ENCODE measurements at regions not wholly inside any gene's neighbourhood (a gene's known extent, or its start where the extent isn't known, plus 50 kb on each side); places are given as distances from the start of the nearest gene placed in this dataset.

DNA sequence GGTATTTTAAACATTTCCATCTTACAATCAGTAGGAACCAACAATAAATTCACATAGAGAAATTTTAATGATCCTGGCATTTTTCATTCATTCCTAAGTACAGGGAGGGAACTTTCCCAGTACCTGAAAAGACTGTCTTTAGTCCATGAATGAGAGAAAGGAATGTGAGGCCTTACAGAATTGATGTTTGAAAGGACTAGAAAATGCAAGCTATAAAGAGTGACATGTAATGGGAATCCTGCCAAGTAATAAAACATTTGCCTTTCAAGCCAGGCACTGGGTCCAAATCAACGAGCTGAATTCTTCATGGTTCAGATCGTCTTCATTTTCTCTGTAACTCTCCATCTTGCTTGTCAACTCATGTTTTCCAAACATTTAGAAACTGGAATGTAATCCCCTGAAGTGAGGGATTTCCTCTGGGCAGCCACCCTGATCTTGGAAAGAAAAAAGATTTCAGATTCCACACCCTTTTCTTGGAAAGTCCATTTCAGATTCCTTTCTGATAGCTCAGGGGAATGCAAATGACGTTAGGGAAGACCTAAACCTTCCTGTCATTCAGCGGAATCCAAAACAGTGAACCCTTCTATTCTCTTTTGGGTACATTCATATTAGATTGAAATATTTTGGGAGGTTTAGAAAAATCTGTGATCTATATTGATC lies 315.8 kb downstream of the SH3GL2 start:
- no peak for DNase-seq

GRCh38 chr9:17900606-17901005 lies 321.7 kb downstream of the SH3GL2 start:
- no peak for DNase-seq

- no peak for DNase-seq
These were observed 326.5 kb downstream of the SH3GL2 start for GRCh38 chr9:17905366-17905765.

DNA sequence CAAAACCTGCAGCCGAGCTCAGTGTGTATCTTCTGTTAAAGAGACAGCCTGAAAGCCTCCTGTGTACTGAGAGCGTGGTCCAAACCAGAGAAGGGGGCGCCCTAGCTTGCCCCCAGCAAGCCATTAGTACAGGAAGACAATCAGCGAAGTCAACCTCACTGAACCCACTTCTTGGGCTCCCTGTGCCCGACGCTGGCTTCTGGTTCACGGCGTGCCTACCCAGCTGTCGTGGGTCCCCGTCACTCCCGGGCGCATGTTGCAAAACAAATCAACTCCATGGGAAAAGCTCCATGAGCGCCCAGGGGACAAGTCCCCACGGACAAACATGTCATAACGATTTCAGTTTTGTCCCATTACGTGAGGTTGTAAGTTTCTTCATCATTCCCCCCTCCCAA lies 326.9 kb downstream of the SH3GL2 start:
- no peak for DNase-seq

DNA sequence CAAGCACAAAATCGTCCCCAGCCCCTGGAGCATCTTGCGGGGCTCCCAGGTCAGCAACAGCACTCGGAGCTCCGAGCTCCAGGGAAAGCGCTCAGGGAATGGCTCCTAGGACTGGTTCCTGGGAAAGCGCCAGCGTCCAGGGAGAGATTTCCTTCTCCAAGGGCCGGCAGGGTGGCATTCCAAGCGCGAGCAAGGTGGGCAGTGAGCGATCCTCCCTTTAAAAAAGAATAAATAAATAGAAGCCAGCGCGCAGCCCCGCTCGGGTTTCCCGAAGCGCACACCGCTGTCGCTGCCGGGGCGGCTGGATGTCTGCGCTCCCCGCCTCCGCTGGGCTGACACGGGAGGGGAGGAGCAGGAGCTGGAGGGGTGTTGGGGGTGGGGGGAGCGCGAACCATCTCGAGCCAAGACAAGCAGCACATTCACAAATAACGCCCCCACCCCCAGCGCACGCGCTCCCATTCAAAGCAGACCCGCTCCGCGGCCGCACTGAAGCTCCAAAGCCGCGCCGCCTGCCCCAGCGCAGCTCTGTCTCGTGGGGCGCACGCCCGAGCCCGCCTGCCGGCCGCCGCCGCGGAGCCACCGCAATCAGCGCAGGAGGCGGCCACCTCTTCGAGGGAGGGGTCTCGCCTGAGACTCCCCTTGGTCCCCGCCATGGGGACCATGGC lies 327.4 kb downstream of the SH3GL2 start:
- no peak for DNase-seq

- no peak for DNase-seq
These were observed 328.2 kb downstream of the SH3GL2 start for GRCh38 chr9:17906841-17907778.

- no peak for DNase-seq
These were observed 329.1 kb downstream of the SH3GL2 start for GRCh38 chr9:17907779-17908508.

GRCh38 chr9:17926246-17926645 lies 347.4 kb downstream of the SH3GL2 start:
- no peak for DNase-seq

DNA sequence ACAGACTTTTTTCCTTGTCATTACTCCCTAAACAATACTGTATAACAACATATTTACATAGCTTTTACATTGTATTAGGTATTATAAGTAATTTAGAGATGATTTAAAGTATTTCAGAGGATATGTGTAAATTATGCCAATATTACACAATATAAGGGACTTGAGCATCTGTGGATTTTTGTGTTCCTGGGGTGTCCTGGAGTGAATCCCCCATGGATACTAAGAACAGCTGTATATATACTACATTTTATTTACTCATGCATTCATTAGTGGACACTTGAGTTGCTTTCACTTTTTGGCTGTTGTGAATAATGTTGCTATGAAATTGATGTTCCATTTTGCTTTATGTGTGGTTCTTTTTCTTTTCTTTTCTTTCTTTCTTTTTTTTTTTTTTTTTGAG lies 348.8 kb downstream of the SH3GL2 start:
- no peak for DNase-seq

DNA sequence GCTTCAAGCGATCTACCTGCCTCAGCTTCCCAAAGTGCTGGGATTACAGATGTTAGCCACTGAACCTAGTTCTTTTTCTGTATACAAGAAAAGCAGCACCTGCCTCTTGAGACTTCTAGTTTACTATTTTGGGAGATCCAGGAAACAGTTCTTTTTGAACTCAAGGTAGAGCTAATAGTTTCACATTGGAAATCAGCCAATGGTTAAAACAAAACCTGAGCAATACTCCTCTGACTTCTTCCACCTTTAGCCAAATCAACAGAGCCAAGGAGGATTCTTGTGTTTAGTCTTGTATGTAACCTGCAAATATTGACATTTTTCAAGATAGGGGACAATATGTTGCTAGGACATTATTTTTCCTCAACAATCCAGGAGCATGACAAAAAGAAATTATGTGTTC lies 349.4 kb downstream of the SH3GL2 start:
- no peak for DNase-seq

DNA sequence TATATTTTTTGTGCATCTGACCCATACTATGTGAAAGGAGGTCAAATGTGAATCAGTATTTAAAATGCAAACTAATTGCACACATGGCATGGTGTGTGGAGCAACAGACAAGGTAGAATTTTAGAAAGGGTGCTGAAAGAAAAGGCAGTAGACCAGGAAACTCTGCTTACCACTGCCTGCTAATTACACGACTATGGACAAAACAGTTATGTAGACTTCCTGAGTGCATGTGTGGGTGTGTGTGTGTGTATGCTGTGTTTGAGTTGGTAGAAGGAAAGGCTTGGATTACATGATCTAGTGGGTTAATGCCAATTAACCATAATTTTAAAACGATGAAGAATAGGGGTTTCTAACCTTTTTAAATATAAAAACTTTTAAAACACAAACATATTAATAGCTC lies 349.9 kb downstream of the SH3GL2 start:
- no peak for DNase-seq

- no peak for DNase-seq
These were observed 350.6 kb downstream of the SH3GL2 start for GRCh38 chr9:17929506-17929905.

DNA sequence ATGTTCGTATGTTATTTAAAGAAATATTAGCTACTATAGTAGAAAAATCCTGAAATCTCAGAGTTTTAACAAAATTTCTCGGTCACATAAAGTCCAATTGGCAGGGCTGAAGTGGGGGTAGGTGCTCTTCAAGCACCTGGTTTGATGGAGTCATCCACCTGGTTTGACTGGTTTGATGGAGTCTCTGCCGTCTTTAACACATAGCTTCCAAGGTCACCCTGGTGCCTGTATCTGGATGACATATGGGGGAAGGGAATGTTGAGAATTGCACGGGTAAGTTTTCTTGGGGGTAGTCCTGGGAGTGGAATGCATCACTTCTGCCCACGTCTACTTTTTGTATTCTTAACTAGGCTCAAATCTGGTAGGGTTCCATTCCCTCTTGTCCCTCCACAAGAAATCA lies 351.2 kb downstream of the SH3GL2 start:
- no peak for DNase-seq

DNA sequence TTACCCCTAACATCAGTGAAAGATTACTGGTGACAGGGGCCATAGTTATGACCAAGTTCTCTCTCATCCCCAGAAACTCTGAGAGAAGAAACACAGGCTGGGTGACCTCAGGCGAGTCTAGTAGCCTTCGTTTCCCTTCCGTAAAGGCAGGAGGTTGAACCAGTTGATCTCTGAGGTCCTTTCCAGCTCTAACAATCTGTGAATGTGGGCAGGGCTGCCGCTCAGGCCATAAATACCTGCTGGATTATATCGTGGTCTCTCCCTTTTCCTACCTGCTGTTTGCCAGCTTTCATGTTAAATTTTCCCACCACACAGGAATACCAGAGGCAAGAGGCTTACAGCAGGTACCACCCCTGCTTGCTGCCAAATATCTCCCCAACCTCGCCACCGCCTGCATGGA lies 357.5 kb downstream of the SH3GL2 start:
- DNase-seq, result no peak

GRCh38 chr9:17938035-17938655 lies 359.3 kb downstream of the SH3GL2 start:
- DNase-seq, result no peak

DNA sequence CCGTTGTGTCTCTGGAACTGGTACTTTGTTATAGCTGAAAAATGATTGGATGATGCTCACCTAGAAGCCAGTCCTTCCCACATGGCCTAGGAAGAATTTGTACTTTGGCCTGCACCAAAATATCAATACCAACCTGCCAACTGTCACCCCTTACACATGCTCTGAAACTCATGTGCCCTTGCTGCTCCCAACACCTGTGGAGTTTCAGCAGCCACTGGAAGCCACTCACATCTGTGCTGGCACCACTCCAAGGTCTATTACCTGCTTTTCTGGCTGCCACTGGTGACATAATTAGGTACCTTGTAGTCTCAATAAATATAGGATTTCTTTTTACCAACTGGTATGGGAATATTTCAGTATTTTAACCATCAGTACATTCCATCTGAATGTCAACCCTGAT lies 363.6 kb downstream of the SH3GL2 start:
- no peak for DNase-seq

DNA sequence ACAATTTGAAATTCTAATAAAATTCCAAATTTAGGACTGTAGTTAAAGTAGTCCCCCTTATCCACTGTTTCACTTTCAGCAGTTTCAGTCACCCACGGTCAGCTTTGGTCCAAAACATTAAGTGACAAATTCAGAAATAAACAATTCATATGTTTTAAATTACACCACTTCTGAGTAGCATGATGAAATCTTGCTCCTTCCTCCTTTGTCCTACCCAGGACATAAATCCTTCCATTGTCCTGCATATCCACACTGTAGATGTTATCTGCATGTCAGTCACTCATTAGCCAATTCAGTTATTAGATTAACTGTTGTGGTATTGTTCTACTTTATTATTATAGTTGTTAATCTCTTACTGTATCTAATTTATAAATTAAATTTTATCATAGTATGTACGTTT lies 376.5 kb downstream of the SH3GL2 start:
- no peak for DNase-seq

DNA sequence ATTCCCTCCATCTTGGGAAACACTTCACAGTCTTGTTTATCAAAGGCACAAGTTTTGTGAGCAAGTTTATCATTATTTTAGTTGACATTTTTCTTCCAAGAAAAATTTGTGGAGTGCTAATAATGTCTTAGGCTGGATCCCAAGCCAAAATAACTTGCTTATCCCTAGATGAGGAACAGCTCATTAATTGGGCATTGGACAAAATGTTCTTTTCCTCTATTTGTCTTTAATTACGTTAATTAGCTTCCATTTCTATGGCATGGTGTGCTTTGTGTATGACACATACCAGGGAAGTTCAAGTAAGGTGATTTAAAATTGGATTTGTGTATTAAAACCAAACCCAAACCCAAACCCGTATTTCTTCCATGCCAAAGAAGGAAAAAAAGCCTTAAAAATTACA lies 379.5 kb downstream of the SH3GL2 start:
- no peak for DNase-seq

DNA sequence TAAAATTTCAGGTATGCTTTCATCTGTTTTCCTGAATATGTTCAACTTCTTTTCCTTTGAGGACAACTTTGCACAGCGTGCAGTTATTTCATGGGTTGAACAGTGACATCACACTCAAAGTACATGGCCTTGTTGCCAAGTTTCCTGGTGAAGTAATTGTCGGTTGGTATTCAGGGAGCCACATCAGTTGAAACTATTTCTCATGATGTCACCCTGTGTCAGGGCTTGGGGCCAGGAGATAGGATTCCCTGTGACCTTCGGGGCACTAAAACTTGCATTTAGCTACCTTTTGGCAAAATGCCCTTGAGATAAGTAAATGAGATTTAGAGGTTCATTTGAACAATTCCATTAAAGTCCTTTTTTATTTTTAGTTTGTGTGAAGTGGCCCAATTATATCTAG lies 383.9 kb downstream of the SH3GL2 start:
- DNase-seq, result no peak

DNA sequence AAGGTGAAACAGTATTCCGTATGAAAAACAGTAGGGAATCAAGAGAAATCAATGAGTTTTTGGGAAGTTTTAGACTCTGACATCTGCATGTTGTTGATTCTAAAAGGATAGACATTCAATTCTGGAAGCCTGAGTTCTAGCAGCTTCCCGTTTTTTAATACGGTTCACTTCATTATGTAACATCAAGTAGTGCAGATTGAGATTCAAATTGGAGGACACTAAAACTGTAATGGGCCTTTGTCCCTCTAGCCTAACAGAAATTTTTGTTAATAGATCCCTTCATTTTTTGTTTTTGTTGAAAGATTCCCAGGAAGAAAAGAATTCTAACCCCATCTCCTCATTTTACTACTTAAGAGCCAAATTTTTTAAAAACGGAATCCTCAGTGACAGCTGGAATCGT lies 384.6 kb downstream of the SH3GL2 start:
- DNase-seq, result no peak

DNA sequence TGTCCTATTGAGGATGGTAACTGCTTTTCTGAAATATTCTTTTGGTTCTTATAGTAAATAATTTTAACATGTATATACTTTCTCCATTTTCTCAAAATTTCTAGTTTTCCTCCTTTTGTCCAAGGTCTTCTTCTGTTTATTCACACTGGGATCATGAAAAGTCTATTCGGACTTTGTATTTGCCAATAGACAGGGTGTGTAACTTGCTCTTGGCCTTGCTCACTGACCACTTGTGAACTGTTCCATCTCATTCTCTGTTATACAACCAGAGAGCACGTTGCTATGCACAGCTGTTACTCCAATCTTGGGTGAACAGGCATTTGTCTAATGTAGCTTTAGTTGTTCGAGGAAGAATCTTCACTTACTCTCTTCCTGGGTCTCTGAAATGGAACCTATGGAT lies 388.9 kb downstream of the SH3GL2 start:
- no peak for DNase-seq

- no peak for DNase-seq
These were observed 390.4 kb downstream of the SH3GL2 start for GRCh38 chr9:17969232-17969631.

GRCh38 chr9:17970277-17970676 lies 391.4 kb downstream of the SH3GL2 start:
- no peak for DNase-seq

Data from effector CD8-positive, alpha-beta T cell (primary cell).